LHCN-M2 (cell line): ENCODE measurements at regions not wholly inside any gene's neighbourhood (a gene's known extent, or its start where the extent isn't known, plus 50 kb on each side); places are given as distances from the start of the nearest gene placed in this dataset.

Experiments
- DNase-seq: peaks from one replicate; pipeline ENCODE4 v3.0.0-alpha.2; 2012; ENCODE audit warnings: low read depth

DNA sequence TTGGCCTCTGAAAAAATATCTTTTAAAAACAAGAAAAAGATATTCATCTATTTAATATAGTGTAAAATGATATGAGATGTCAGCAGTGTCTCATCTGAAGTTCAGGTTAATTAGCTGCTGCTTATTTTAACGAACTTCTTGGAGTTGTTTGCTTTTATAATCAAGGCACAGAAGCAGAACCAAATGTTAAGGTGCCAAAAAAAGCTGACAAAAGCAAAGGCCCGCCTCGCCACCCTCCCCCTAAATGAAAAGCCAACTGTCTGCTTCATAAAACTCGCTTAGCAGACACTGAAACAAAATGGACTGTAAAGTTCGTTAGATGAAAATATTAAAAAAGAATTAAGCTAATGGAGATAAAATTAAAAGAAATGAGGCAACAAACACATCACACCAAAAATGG is 562.6 kb downstream of the ZEB2 start:
- DNase-seq: no peak

- peak; percentile 89 for DNase-seq
Measured at GRCh38 chr2:143955401-143956065, 564.4 kb downstream of the ZEB2 start.

GRCh38 chr2:143954844-143955243 is 565.1 kb downstream of the ZEB2 start:
- DNase-seq: no peak

GRCh38 chr2:143954186-143954585 is 565.7 kb downstream of the ZEB2 start:
- DNase-seq: peak; percentile 60

GRCh38 chr2:143953451-143954030 is 566.4 kb downstream of the ZEB2 start:
- no peak for DNase-seq

DNA sequence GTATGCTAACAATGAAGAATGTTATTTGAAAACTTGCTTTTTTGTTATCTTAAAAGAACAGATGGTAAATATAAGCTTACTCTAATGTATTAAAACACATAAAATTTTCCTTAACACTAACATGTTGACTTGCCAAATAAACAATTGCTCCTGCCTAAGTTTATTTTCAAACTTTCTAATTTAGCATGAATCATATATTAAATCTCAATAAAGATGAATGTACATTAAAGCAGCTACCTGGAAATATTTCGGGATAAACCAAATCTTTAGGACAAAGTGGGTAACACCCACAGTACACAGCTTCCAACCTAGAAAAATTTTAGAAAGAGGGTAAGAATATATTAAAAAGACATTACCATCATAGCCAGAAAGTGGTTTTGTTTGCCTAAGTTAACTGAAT is 567.4 kb downstream of the ZEB2 start:
- DNase-seq: no peak

GRCh38 chr2:143950704-143951103 is 569.2 kb downstream of the ZEB2 start:
- DNase-seq: no peak

GRCh38 chr2:143949121-143949848 is 570.6 kb downstream of the ZEB2 start:
- DNase-seq: peak; percentile 47

GRCh38 chr2:143948710-143949109 is 571.2 kb downstream of the ZEB2 start:
- DNase-seq: no peak

- no peak for DNase-seq
Measured at GRCh38 chr2:143946436-143947391, 573.2 kb downstream of the ZEB2 start.

DNA sequence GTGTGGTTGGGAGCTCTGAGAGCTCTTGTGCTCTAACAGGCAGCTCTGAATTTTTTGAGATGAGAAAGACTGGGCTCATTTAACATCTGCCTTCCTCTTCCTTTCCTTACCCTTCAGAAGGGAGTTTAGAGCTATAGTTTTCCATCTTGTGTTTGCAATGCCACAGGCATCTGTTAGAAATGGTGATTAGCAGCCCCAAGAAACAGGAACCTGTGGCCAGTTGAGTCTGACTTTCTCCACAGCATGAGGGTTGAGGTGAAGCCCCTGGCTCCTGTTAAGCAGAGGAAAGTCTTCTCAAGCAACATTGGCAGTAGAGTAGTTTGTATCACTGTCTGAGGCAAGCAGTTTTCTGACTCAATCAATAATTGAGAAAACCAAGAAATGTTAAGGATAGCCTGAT is 577.4 kb downstream of the ZEB2 start:
- no peak for DNase-seq

- DNase-seq: no peak
Measured at GRCh38 chr2:143940720-143941119, 579.2 kb downstream of the ZEB2 start.

DNA sequence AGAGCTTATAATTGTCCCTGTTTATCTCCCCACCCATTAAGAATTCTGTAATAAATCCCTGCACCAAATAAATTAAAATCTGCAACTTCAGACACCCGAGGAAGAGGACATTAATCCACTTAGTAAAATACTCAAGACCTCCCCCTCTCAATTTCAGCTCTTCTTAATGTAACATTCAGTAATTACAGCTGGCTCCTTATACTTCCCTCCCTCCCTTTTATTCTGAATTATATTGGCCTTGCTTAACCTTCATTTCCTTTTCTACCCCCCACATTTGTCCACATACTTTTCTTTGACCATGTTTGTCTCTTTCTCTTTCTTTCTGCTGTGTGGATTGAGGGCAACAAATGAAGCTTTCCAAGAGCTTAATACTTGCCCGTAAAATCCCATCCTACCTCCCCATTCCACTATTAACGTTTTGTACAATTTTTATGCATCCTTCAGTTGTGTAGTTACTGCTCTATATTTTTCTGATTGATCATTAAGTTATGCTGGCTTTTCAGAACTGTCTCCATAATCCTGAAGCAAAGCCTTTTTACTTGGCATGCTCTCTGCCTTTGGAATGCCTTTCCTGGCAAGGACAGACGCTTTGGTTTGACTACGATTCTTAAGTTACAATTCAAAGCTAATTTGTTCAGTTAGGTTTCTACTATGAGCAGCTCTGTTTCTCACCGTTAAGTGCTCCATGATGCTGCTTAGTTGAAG is 580.1 kb downstream of the ZEB2 start:
- DNase-seq: no peak

GRCh38 chr2:143937723-143938350 is 582.1 kb downstream of the ZEB2 start:
- DNase-seq: no peak

DNA sequence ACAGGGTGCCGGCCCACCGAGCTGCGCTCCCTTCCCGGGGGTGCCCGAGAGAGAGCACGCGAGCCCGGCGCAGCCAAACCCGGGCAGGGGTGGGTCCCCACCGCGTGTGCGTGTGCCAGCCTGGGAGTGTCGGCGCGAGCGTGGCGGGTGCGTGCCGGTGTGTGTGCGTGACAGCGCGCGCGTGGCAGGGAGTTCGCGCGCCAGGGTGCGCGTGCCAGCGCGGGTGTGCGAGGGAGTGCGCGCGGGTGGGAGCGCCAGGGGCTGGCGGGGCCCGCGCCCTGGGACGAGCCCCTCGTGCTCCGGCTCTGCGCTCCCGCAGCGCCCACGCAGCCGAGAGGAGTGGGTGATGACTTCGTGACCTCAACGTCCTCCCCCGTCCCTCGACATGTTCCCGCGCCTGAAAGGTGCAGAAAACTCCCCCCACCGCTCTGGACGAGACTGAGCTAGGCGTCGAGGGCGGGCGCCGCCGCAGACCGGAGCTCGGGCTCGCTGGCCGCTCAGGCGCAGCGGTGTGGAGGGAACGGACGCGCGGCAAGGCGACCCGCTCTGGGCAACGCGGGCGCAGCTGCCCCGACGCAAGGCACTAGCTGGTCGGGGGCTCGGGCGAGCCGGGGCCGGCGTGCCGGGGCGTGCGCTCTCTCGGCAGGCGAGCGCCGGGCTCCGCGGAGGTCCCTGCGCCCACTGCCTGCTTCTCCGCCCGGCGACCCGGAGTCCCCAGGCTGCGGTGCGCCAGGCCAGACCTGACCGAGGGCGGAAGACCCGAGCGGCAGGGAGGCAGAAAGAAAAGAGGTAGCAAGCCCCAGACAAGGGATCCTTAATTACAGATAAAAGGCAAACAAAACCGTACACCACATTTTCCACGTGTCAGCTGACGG is 582.8 kb downstream of the ZEB2 start:
- peak; percentile 54 for DNase-seq

DNA sequence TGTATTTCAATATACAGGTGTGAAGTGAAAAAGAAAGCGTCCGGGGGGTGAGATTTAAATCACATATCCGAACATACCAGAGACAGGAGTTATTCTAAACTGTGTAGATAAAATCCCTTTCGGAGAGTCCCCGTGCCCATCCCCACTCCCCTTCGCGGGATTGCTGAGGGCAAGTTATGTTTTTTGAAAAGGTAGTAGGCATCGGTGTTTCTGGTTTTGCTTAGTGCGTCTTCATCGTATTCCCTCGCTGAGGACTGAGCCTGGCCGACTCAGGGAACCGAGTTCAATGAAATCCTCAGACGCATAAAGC is 583.4 kb downstream of the ZEB2 start:
- DNase-seq: no peak

DNA sequence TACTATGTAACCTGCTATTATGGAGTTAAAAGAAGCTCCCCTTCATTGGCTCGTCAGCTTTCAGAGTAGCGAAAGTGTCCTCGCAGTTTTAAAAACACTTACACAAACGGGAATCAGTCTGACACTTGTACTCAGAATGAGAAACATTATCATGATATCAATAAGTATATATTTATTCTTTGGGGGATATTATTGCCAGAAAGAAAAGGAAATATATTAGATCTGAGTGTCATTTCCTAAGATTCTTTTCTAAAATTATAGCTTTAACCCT is 584.5 kb downstream of the ZEB2 start:
- no peak for DNase-seq

DNA sequence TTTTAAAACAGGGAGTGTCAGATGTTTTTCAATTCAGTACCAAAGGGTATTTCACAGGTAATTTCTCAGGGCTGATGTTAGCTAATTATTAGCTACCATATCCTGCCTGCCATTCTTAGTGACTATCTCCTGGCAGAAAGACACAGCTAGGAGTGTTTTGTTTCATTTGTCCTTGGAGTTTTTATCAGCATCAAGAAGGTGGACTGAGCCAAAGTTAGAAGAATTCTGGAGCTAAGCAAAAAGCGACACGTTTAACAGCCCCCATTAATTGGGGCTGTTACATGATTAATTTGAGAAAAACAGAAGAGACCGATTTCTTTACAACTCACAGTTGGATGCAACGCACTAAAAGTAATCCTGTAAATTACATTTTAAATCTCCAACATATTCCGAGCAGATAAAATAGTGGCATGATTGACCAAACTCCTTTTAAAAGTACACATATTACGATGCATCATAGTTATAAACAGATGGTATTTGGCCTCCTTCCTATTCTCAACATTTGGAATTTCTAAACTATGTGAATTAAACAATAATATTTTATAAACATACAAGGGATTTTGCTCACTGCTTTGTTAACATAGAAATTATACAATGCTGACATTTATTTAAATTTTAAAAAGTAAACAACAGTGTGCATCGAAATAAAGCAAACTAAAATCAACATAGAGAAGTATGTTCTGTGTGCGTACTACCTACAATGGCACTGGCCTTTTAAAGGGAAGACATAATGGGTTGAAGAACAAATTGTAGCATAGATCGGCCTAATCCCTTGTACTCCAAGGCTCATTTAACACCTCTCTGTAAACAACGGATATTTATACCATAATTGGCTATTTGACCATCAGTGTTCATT is 585.1 kb downstream of the ZEB2 start:
- DNase-seq: no peak

- DNase-seq: no peak
Measured at GRCh38 chr2:143933946-143934569, 585.9 kb downstream of the ZEB2 start.
